Calu3 (cell line): ENCODE measurements at regions not wholly inside any gene's neighbourhood (a gene's known extent, or its start where the extent isn't known, plus 50 kb on each side); places are given as distances from the start of the nearest gene placed in this dataset.

Experiments
- BruUV-seq: library from RNA; stranded (reverse); fragments of 400-500 nt; replicated peaks from 2 replicates; lab custom pipeline; 2021; lab: Mats Ljungman, UMichigan
- CTCF ChIA-PET: fragments of 300-600 bp; sonication (Branson Sonifier 250); formaldehyde crosslinking; loops from one replicate; lab custom pipeline; 2022; ENCODE audit warnings: antibody characterized with exemption; lab: Charles Lee
- DNase-seq: peaks from one replicate; pipeline ENCODE4 v3.0.0; 2022
- H3K27ac Mint-ChIP-seq: one replicate; pipeline ENCODE4 v1.8.0; 2022; ENCODE audit warnings: mixed read lengths; ENCODE audit not compliant: unreplicated experiment
- H3K27me3 Mint-ChIP-seq: one replicate; pipeline ENCODE4 v1.8.0; 2022; ENCODE audit warnings: mixed read lengths; ENCODE audit not compliant: unreplicated experiment
- H3K36me3 Mint-ChIP-seq: one replicate; pipeline ENCODE4 v1.8.0; 2022; ENCODE audit warnings: mild to moderate bottlenecking, moderate library complexity, mixed read lengths; ENCODE audit not compliant: insufficient read depth, unreplicated experiment
- H3K4me1 Mint-ChIP-seq: one replicate; pipeline ENCODE4 v1.8.0; 2022; ENCODE audit warnings: mild to moderate bottlenecking, low read depth, mixed read lengths; ENCODE audit not compliant: unreplicated experiment
- H3K4me3 Mint-ChIP-seq: one replicate; pipeline ENCODE4 v1.8.0; 2022; ENCODE audit warnings: mild to moderate bottlenecking, low read depth, moderate library complexity, mixed read lengths; ENCODE audit not compliant: unreplicated experiment
- H3K9me3 Mint-ChIP-seq: one replicate; pipeline ENCODE4 v1.8.0; 2022; ENCODE audit warnings: low read depth, mixed read lengths; ENCODE audit not compliant: unreplicated experiment
- CTCF ChIP-seq: fragments of 200-600 bp; IDR thresholded peaks from one replicate; pipeline ENCODE4 v1.8.0; 2022; ENCODE audit warnings: antibody characterized with exemption; ENCODE audit not compliant: unreplicated experiment
- intact Hi-C: fragments of 100-400 bp; cut with micrococcal nuclease; formaldehyde crosslinking; loops from one replicate; pipeline ENCODE4 v1.10.0; 2022; ENCODE audit not compliant: unreplicated experiment

- Mint-ChIP-seq H3K36me3 (no peaks in the 10 kb centered on the region), H3K4me1 (no peaks in the 10 kb centered on the region), H3K4me3 (no peak overlapping the region), H3K27me3 (peaks cover 77% of the 10 kb centered on the region), H3K9me3 (no peaks in the 10 kb centered on the region), H3K27ac (no peak overlapping the region)
- CTCF ChIA-PET: no interaction called here
- no peak for TF ChIP-seq CTCF
- intact Hi-C loops: no loop called here
- no peak for DNase-seq
- no TSS peak for BruUV-seq
Measured at GRCh38 chr9:120331913-120332312, 248.1 kb downstream of the CDK5RAP2 start.

GRCh38 chr9:120330031-120330430, 249.9 kb downstream of the CDK5RAP2 start:
- peaks cover 77% of the 10 kb centered on the region for H3K27me3 Mint-ChIP-seq
- H3K27ac Mint-ChIP-seq: no peak overlapping the region
- CTCF ChIA-PET: no interaction called here
- no peak for TF ChIP-seq CTCF
- H3K9me3 Mint-ChIP-seq: no peaks in the 10 kb centered on the region
- no peak for DNase-seq
- intact Hi-C loops: no loop called here
- H3K4me3 Mint-ChIP-seq: no peak overlapping the region
- no peaks in the 10 kb centered on the region for H3K4me1 Mint-ChIP-seq
- H3K36me3 Mint-ChIP-seq: no peaks in the 10 kb centered on the region
- BruUV-seq: no TSS peak

- Mint-ChIP-seq H3K27me3 (peaks cover 83% of the 10 kb centered on the region), H3K9me3 (no peaks in the 10 kb centered on the region), H3K4me1 (no peaks in the 10 kb centered on the region), H3K4me3 (no peak overlapping the region), H3K36me3 (no peaks in the 10 kb centered on the region), H3K27ac (no peak overlapping the region)
- DNase-seq: no peak
- intact Hi-C loops: no loop called here
- CTCF ChIA-PET: interaction anchor here (0.6 kb wide), 1 partner anchor 1548 kb away, joined by 4 read pairs; no protein-coding TSS in a partner anchor
- BruUV-seq: no TSS peak
- TF ChIP-seq CTCF: no peak
Measured at GRCh38 chr9:120327322-120327721, 252.6 kb downstream of the CDK5RAP2 start.

- Mint-ChIP-seq H3K36me3 (no peaks in the 10 kb centered on the region), H3K9me3 (no peaks in the 10 kb centered on the region), H3K27ac (no peak overlapping the region), H3K4me1 (no peaks in the 10 kb centered on the region), H3K4me3 (no peak overlapping the region), H3K27me3 (peaks cover 83% of the 10 kb centered on the region)
- CTCF ChIA-PET: no interaction called here
- intact Hi-C loops: no loop called here
- TF ChIP-seq CTCF: no peak
- BruUV-seq: no TSS peak
- DNase-seq: no peak
Measured at GRCh38 chr9:120326049-120326693, 253.8 kb downstream of the CDK5RAP2 start.
